BJ (cell line): ENCODE measurements at regions not wholly inside any gene's neighbourhood (a gene's known extent, or its start where the extent isn't known, plus 50 kb on each side); places are given as distances from the start of the nearest gene placed in this dataset.

Experiments used
- CTCF ChIA-PET: fragments of 350-600 bp; formaldehyde crosslinking; extraction: SDS; loops from one replicate; lab custom pipeline; 2021; ENCODE audit warnings: antibody characterized with exemption, inconsistent platforms; lab: Yijun Ruan, JAX
- POLR2A ChIA-PET: fragments of 300-600 bp; sonication (Branson Sonifier 250); formaldehyde crosslinking; extraction: SDS; loops from one replicate; lab custom pipeline; 2021; ENCODE audit warnings: antibody characterized with exemption; lab: Charles Lee
- DNase-seq: peaks from one replicate; pipeline ENCODE4 v3.0.0-alpha.2; 2011; ENCODE audit warnings: low read depth
- H3K27me3 ChIP-seq: 2 replicates; pipeline ENCODE4 v1.6.0; 2011; ENCODE audit warnings: low read length; ENCODE audit not compliant: control insufficient read depth, insufficient read depth
- H3K36me3 ChIP-seq: 2 replicates; pipeline ENCODE4 v1.5.1; 2011; ENCODE audit warnings: low read length; ENCODE audit not compliant: control insufficient read depth, insufficient read depth
- H3K4me3 ChIP-seq: 2 replicates; pipeline ENCODE4 v1.5.1; 2011; ENCODE audit warnings: low read depth, mild to moderate bottlenecking, control low read depth, low read length
- CTCF ChIP-seq: IDR thresholded peaks from 2 replicates; pipeline ENCODE4 v1.5.1; 2011; ENCODE audit warnings: low read depth, mild to moderate bottlenecking, control low read depth, inconsistent platforms, low read length, moderate library complexity; ENCODE audit not compliant: insufficient read depth

- no peak for TF ChIP-seq CTCF
- ChIA-PET CTCF (no interaction called here), POLR2A (no interaction called here)
- no peak for DNase-seq
- no peak overlapping the region for H3K4me3 ChIP-seq
- no peaks in the 10 kb centered on the region for H3K36me3 ChIP-seq
- no peaks in the 10 kb centered on the region for H3K27me3 ChIP-seq
These were observed 77.4 kb upstream of the SLC2A1 start for GRCh38 chr1:43035821-43036741.

- CTCF ChIA-PET = no interaction called here
- DNase-seq = no peak
- H3K4me3 ChIP-seq = no peak overlapping the region
- TF ChIP-seq CTCF = no peak
- H3K27me3 ChIP-seq = no peaks in the 10 kb centered on the region
- no peaks in the 10 kb centered on the region for H3K36me3 ChIP-seq
- POLR2A ChIA-PET = no interaction called here
These were observed 76.1 kb upstream of the SLC2A1 start for GRCh38 chr1:43034778-43035177.

GRCh38 chr1:43034195-43034658, 75.6 kb upstream of the SLC2A1 start:
- POLR2A ChIA-PET = no interaction called here
- H3K4me3 ChIP-seq = no peak overlapping the region
- DNase-seq = no peak
- H3K27me3 ChIP-seq = no peaks in the 10 kb centered on the region
- TF ChIP-seq CTCF = no peak
- CTCF ChIA-PET = interaction anchor here (1.2 kb wide), 1 partner anchor 39 kb away, joined by 3 read pairs; no protein-coding TSS in a partner anchor
- H3K36me3 ChIP-seq = no peaks in the 10 kb centered on the region

- ChIA-PET POLR2A (no interaction called here), CTCF (interaction anchor here (1.4 kb wide), 1 partner anchor 12 kb away, joined by 3 read pairs; no protein-coding TSS in a partner anchor)
- DNase-seq = no peak
- H3K36me3 ChIP-seq = no peaks in the 10 kb centered on the region
- no peak for TF ChIP-seq CTCF
- no peak overlapping the region for H3K4me3 ChIP-seq
- H3K27me3 ChIP-seq = no peaks in the 10 kb centered on the region
These were observed 72.9 kb upstream of the SLC2A1 start for GRCh38 chr1:43031316-43032203.

- Histone ChIP-seq H3K27me3 (peaks cover 11% of the 10 kb centered on the region), H3K36me3 (no peaks in the 10 kb centered on the region), H3K4me3 (no peak overlapping the region)
- DNase-seq = no peak
- ChIA-PET POLR2A (no interaction called here), CTCF (no interaction called here)
- no peak for TF ChIP-seq CTCF
These were observed 66.2 kb upstream of the SLC2A1 start for GRCh38 chr1:43024905-43025304.
